ENCODE measurements at regions not wholly inside any gene's neighbourhood (a gene's known extent, or its start where the extent isn't known, plus 50 kb on each side); places are given as distances from the start of the nearest gene placed in this dataset.

- TF ChIP-seq, protein P1, sequence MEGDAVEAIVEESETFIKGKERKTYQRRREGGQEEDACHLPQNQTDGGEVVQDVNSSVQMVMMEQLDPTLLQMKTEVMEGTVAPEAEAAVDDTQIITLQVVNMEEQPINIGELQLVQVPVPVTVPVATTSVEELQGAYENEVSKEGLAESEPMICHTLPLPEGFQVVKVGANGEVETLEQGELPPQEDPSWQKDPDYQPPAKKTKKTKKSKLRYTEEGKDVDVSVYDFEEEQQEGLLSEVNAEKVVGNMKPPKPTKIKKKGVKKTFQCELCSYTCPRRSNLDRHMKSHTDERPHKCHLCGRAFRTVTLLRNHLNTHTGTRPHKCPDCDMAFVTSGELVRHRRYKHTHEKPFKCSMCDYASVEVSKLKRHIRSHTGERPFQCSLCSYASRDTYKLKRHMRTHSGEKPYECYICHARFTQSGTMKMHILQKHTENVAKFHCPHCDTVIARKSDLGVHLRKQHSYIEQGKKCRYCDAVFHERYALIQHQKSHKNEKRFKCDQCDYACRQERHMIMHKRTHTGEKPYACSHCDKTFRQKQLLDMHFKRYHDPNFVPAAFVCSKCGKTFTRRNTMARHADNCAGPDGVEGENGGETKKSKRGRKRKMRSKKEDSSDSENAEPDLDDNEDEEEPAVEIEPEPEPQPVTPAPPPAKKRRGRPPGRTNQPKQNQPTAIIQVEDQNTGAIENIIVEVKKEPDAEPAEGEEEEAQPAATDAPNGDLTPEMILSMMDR (IDR thresholded peaks at IDR 0.05) = no peak
- no peak for TF ChIP-seq POLR2AphosphoS5 (IDR thresholded peaks at IDR 0.05)
These were observed 744.3 kb downstream of the RNF144A start for GRCh38 chr2:7661502-7661901.
